Mammary epithelial cell (primary cell): ENCODE measurements at regions not wholly inside any gene's neighbourhood (a gene's known extent, or its start where the extent isn't known, plus 50 kb on each side); places are given as distances from the start of the nearest gene placed in this dataset.

ENCODE experiments used
- EZH2 ChIP-seq: IDR thresholded peaks from 2 replicates; pipeline ENCODE4 v1.6.1; 2012; ENCODE audit warnings: low read length, inconsistent platforms, borderline replicate concordance
- TF ChIP-seq, protein P1 (sequence below), 2 donors: IDR thresholded peaks in 1 of 2; conservative IDR thresholded peaks in 1 of 2; 2 replicates each; pipeline ENCODE4 v1.5.1; 2011 to 2012; ENCODE audit warnings: inconsistent platforms in 2 of 2, low read length in 2 of 2, mild to moderate bottlenecking in 2 of 2, control low read depth in 1 of 2, low read depth in 1 of 2; ENCODE audit not compliant: insufficient read depth in 1 of 2; ENCODE audit errors: extremely low read depth in 1 of 2

DNA sequence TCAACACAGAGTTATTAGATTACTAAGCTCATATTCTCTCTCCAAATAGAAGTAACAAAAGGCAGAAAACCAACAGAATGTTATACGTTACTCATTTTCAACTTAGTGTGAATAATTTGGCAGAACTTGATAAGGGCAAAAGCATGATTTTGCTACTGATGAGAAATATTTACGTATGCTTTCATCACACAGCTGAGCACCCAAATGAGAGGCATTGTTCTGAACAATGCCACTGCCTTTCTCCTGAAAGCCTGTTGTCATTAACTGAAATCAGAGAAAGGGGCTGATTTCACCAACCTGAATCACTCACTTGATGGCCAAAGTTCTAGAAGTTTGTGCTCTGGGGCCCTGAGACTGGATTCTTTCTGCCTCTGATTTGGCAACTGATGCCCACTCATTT lies 367.5 kb upstream of the PTGER4 start:
- TF ChIP-seq, protein P1, sequence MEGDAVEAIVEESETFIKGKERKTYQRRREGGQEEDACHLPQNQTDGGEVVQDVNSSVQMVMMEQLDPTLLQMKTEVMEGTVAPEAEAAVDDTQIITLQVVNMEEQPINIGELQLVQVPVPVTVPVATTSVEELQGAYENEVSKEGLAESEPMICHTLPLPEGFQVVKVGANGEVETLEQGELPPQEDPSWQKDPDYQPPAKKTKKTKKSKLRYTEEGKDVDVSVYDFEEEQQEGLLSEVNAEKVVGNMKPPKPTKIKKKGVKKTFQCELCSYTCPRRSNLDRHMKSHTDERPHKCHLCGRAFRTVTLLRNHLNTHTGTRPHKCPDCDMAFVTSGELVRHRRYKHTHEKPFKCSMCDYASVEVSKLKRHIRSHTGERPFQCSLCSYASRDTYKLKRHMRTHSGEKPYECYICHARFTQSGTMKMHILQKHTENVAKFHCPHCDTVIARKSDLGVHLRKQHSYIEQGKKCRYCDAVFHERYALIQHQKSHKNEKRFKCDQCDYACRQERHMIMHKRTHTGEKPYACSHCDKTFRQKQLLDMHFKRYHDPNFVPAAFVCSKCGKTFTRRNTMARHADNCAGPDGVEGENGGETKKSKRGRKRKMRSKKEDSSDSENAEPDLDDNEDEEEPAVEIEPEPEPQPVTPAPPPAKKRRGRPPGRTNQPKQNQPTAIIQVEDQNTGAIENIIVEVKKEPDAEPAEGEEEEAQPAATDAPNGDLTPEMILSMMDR (conservative IDR thresholded peaks at IDR 0.05 in 1 of 2, IDR thresholded peaks at IDR 0.05 in 1 of 2; ENCODE audit: extremely low read depth in 1 of 2, insufficient read depth in 1 of 2, low read depth in 1 of 2, low read length in 2 of 2) = no peak
- no peak for TF ChIP-seq EZH2
